ENCODE measurements at regions not wholly inside any gene's neighbourhood (a gene's known extent, or its start where the extent isn't known, plus 50 kb on each side); places are given as distances from the start of the nearest gene placed in this dataset.

GRCh38 chr3:147471741-147472140 lies 62.6 kb downstream of the ZIC1 start:
- intact Hi-C loops (cut with DNase I) = no loop called here
- Histone ChIP-seq H3K4me3 (ENCODE audit: low read length) (no peak overlapping the region), H3K4me1 (ENCODE audit: control insufficient read depth, insufficient read depth, low read length) (no peaks in the 10 kb centered on the region), H3K27me3 (ENCODE audit: control insufficient read depth, insufficient read depth) (no peaks in the 10 kb centered on the region), H3K27ac (ENCODE audit: low read length) (no peak overlapping the region), H3K9me3 (ENCODE audit: control insufficient read depth, low read length) (no peaks in the 10 kb centered on the region)
- ATAC-seq = no peak
- 90% methylated on average over 5 of the region's 5 CpGs for WGBS
- no peak for DNase-seq

GRCh38 chr3:147472846-147473245 lies 63.7 kb downstream of the ZIC1 start:
- intact Hi-C loops (cut with DNase I) = no loop called here
- 93% methylated on average over 1 of the region's 1 CpG for WGBS
- Histone ChIP-seq H3K9me3 (ENCODE audit: control insufficient read depth, low read length) (no peaks in the 10 kb centered on the region), H3K27ac (ENCODE audit: low read length) (no peak overlapping the region), H3K4me1 (ENCODE audit: control insufficient read depth, insufficient read depth, low read length) (no peaks in the 10 kb centered on the region), H3K4me3 (ENCODE audit: low read length) (no peak overlapping the region), H3K27me3 (ENCODE audit: control insufficient read depth, insufficient read depth) (no peaks in the 10 kb centered on the region)
- DNase-seq (no peak), ATAC-seq (no peak)

GRCh38 chr3:147483145-147483544 lies 74.0 kb downstream of the ZIC1 start:
- ATAC-seq (no peak), DNase-seq (no peak)
- Histone ChIP-seq H3K27me3 (ENCODE audit: control insufficient read depth, insufficient read depth) (no peaks in the 10 kb centered on the region), H3K4me1 (ENCODE audit: control insufficient read depth, insufficient read depth, low read length) (no peaks in the 10 kb centered on the region), H3K4me3 (ENCODE audit: low read length) (no peak overlapping the region), H3K27ac (ENCODE audit: low read length) (no peak overlapping the region), H3K9me3 (ENCODE audit: control insufficient read depth, low read length) (no peaks in the 10 kb centered on the region)
- WGBS = 78% methylated on average over 1 of the region's 1 CpG
- intact Hi-C loops (cut with DNase I) = no loop called here

- no peaks in the 10 kb centered on the region for H3K27me3 ChIP-seq (ENCODE audit: control insufficient read depth, insufficient read depth)
- intact Hi-C loops (cut with DNase I) = no loop called here
- H3K4me1 ChIP-seq (ENCODE audit: control insufficient read depth, insufficient read depth, low read length) = no peaks in the 10 kb centered on the region
- H3K4me3 ChIP-seq (ENCODE audit: low read length) = no peak overlapping the region
- no peak for ATAC-seq
- H3K9me3 ChIP-seq (ENCODE audit: control insufficient read depth, low read length) = no peaks in the 10 kb centered on the region
- WGBS = 57% methylated on average over 1 of the region's 1 CpG
- no peak for DNase-seq
- no peak overlapping the region for H3K27ac ChIP-seq (ENCODE audit: low read length)
Observed at GRCh38 chr3:147483578-147483977, 74.4 kb downstream of the ZIC1 start.

- intact Hi-C loops (cut with DNase I) = no loop called here
- H3K4me3 ChIP-seq (ENCODE audit: low read length) = no peak overlapping the region
- DNase-seq (no peak), ATAC-seq (no peak)
- no peak overlapping the region for H3K27ac ChIP-seq (ENCODE audit: low read length)
- H3K27me3 ChIP-seq (ENCODE audit: control insufficient read depth, insufficient read depth) = no peaks in the 10 kb centered on the region
- no peaks in the 10 kb centered on the region for H3K9me3 ChIP-seq (ENCODE audit: control insufficient read depth, low read length)
- H3K4me1 ChIP-seq (ENCODE audit: control insufficient read depth, insufficient read depth, low read length) = no peaks in the 10 kb centered on the region
- WGBS = 91% methylated on average over 5 of the region's 5 CpGs
Observed at GRCh38 chr3:147493065-147493464, 83.9 kb downstream of the ZIC1 start.

- H3K4me1 ChIP-seq (ENCODE audit: control insufficient read depth, insufficient read depth, low read length) = no peaks in the 10 kb centered on the region
- no peak overlapping the region for H3K27ac ChIP-seq (ENCODE audit: low read length)
- H3K9me3 ChIP-seq (ENCODE audit: control insufficient read depth, low read length) = no peaks in the 10 kb centered on the region
- WGBS = 70% methylated on average over 2 of the region's 2 CpGs
- H3K27me3 ChIP-seq (ENCODE audit: control insufficient read depth, insufficient read depth) = no peaks in the 10 kb centered on the region
- intact Hi-C loops (cut with DNase I) = no loop called here
- ATAC-seq = no peak
- DNase-seq = no peak
- no peak overlapping the region for H3K4me3 ChIP-seq (ENCODE audit: low read length)
Observed at GRCh38 chr3:147493666-147494065, 84.5 kb downstream of the ZIC1 start.

GRCh38 chr3:147497286-147497685 lies 88.1 kb downstream of the ZIC1 start:
- ATAC-seq (no peak), DNase-seq (no peak)
- H3K4me1 ChIP-seq (ENCODE audit: control insufficient read depth, insufficient read depth, low read length) = no peaks in the 10 kb centered on the region
- H3K27ac ChIP-seq (ENCODE audit: low read length) = no peak overlapping the region
- H3K9me3 ChIP-seq (ENCODE audit: control insufficient read depth, low read length) = no peaks in the 10 kb centered on the region
- intact Hi-C loops (cut with DNase I) = no loop called here
- WGBS = 82% methylated on average over 5 of the region's 5 CpGs
- no peaks in the 10 kb centered on the region for H3K27me3 ChIP-seq (ENCODE audit: control insufficient read depth, insufficient read depth)
- H3K4me3 ChIP-seq (ENCODE audit: low read length) = no peak overlapping the region

GRCh38 chr3:147507638-147508286 lies 98.6 kb downstream of the ZIC1 start:
- WGBS = 79% methylated on average over 3 of the region's 3 CpGs
- H3K9me3 ChIP-seq (ENCODE audit: control insufficient read depth, low read length) = no peaks in the 10 kb centered on the region
- intact Hi-C loops (cut with DNase I) = no loop called here
- H3K4me1 ChIP-seq (ENCODE audit: control insufficient read depth, insufficient read depth, low read length) = no peaks in the 10 kb centered on the region
- H3K27ac ChIP-seq (ENCODE audit: low read length) = no peak overlapping the region
- no peaks in the 10 kb centered on the region for H3K27me3 ChIP-seq (ENCODE audit: control insufficient read depth, insufficient read depth)
- H3K4me3 ChIP-seq (ENCODE audit: low read length) = no peak overlapping the region
- ATAC-seq = peak; percentile 43 to 78
- DNase-seq = peak in 1 of 3 donors; percentile 36

- intact Hi-C loops (cut with DNase I) = no loop called here
- WGBS = 41% methylated on average over 3 of the region's 3 CpGs
- Histone ChIP-seq H3K4me1 (ENCODE audit: control insufficient read depth, insufficient read depth, low read length) (no peaks in the 10 kb centered on the region), H3K27me3 (ENCODE audit: control insufficient read depth, insufficient read depth) (no peaks in the 10 kb centered on the region), H3K4me3 (ENCODE audit: low read length) (no peak overlapping the region), H3K27ac (ENCODE audit: low read length) (no peak overlapping the region), H3K9me3 (ENCODE audit: control insufficient read depth, low read length) (no peaks in the 10 kb centered on the region)
- peak in 1 of 2 donors; percentile 82 for ATAC-seq
- DNase-seq = peak in 1 of 3 donors; percentile 15
Observed at GRCh38 chr3:147509448-147509847, 100.3 kb downstream of the ZIC1 start.

GRCh38 chr3:147513785-147514184 lies 104.6 kb downstream of the ZIC1 start:
- H3K4me1 ChIP-seq (ENCODE audit: control insufficient read depth, insufficient read depth, low read length) = no peaks in the 10 kb centered on the region
- H3K27me3 ChIP-seq (ENCODE audit: control insufficient read depth, insufficient read depth) = no peaks in the 10 kb centered on the region
- ATAC-seq (no peak), DNase-seq (no peak)
- H3K27ac ChIP-seq (ENCODE audit: low read length) = no peak overlapping the region
- intact Hi-C loops (cut with DNase I) = no loop called here
- WGBS = 78% methylated on average over 5 of the region's 5 CpGs
- H3K9me3 ChIP-seq (ENCODE audit: control insufficient read depth, low read length) = no peaks in the 10 kb centered on the region
- no peak overlapping the region for H3K4me3 ChIP-seq (ENCODE audit: low read length)

GRCh38 chr3:147514366-147515160 lies 105.4 kb downstream of the ZIC1 start:
- no peak overlapping the region for H3K27ac ChIP-seq (ENCODE audit: low read length)
- no peaks in the 10 kb centered on the region for H3K27me3 ChIP-seq (ENCODE audit: control insufficient read depth, insufficient read depth)
- intact Hi-C loops (cut with DNase I) = no loop called here
- no peaks in the 10 kb centered on the region for H3K9me3 ChIP-seq (ENCODE audit: control insufficient read depth, low read length)
- DNase-seq (no peak), ATAC-seq (no peak)
- H3K4me1 ChIP-seq (ENCODE audit: control insufficient read depth, insufficient read depth, low read length) = no peaks in the 10 kb centered on the region
- 66% methylated on average over 8 of the region's 8 CpGs for WGBS
- H3K4me3 ChIP-seq (ENCODE audit: low read length) = no peak overlapping the region
